GM21367 (cell line): ENCODE measurements at regions not wholly inside any gene's neighbourhood (a gene's known extent, or its start where the extent isn't known, plus 50 kb on each side); places are given as distances from the start of the nearest gene placed in this dataset.

Experiments
- ATAC-seq: cut with Tn5 transposase; IDR thresholded peaks from one replicate; pipeline ENCODE4 v1.9.1; 2021; ENCODE audit not compliant: unreplicated experiment

GRCh38 chr10:128938558-128938957 is 528.5 kb upstream of the MGMT start:
- ATAC-seq = no peak

GRCh38 chr10:128940081-128940480 is 527.0 kb upstream of the MGMT start:
- ATAC-seq = no peak

- no peak for ATAC-seq
Observed at GRCh38 chr10:128943111-128943510, 523.9 kb upstream of the MGMT start.

GRCh38 chr10:128945398-128945797 is 521.6 kb upstream of the MGMT start:
- ATAC-seq = no peak

- no peak for ATAC-seq
Observed at GRCh38 chr10:128950159-128950915, 516.7 kb upstream of the MGMT start.

- no peak for ATAC-seq
Observed at GRCh38 chr10:128950916-128951275, 516.1 kb upstream of the MGMT start.

GRCh38 chr10:128952856-128953255 is 514.2 kb upstream of the MGMT start:
- no peak for ATAC-seq

GRCh38 chr10:128956149-128956548 is 510.9 kb upstream of the MGMT start:
- no peak for ATAC-seq

GRCh38 chr10:128957221-128957620 is 509.8 kb upstream of the MGMT start:
- ATAC-seq = no peak

GRCh38 chr10:128958834-128959690 is 508.0 kb upstream of the MGMT start:
- no peak for ATAC-seq

GRCh38 chr10:128959746-128960145 is 507.3 kb upstream of the MGMT start:
- no peak for ATAC-seq

GRCh38 chr10:128960517-128960916 is 506.5 kb upstream of the MGMT start:
- no peak for ATAC-seq

GRCh38 chr10:128962182-128962581 is 504.9 kb upstream of the MGMT start:
- ATAC-seq = no peak

- ATAC-seq = no peak
Observed at GRCh38 chr10:128963211-128964099, 503.6 kb upstream of the MGMT start.

GRCh38 chr10:128964100-128964403 is 503.0 kb upstream of the MGMT start:
- no peak for ATAC-seq

- ATAC-seq = no peak
Observed at GRCh38 chr10:128967980-128968756, 498.9 kb upstream of the MGMT start.

- ATAC-seq = no peak
Observed at GRCh38 chr10:128969551-128969950, 497.5 kb upstream of the MGMT start.

- ATAC-seq = no peak
Observed at GRCh38 chr10:128971374-128972035, 495.5 kb upstream of the MGMT start.

- no peak for ATAC-seq
Observed at GRCh38 chr10:128972036-128972405, 495.0 kb upstream of the MGMT start.

GRCh38 chr10:128973221-128973620 is 493.8 kb upstream of the MGMT start:
- no peak for ATAC-seq
